Fibroblast of the conjunctiva (primary cell): ENCODE measurements at regions not wholly inside any gene's neighbourhood (a gene's known extent, or its start where the extent isn't known, plus 50 kb on each side); places are given as distances from the start of the nearest gene placed in this dataset.

Experiments
- DNase-seq: peaks from one replicate; pipeline ENCODE4 v3.0.0-alpha.2; 2010; ENCODE audit warnings: low read depth

GRCh38 chr16:6057821-6058220, 960.2 kb upstream of the EEF2KMT start:
- DNase-seq: no peak

- no peak for DNase-seq
Measured at GRCh38 chr16:6048017-6048416, 950.4 kb upstream of the EEF2KMT start.

GRCh38 chr16:6047325-6047724, 949.7 kb upstream of the EEF2KMT start:
- DNase-seq: no peak

DNA sequence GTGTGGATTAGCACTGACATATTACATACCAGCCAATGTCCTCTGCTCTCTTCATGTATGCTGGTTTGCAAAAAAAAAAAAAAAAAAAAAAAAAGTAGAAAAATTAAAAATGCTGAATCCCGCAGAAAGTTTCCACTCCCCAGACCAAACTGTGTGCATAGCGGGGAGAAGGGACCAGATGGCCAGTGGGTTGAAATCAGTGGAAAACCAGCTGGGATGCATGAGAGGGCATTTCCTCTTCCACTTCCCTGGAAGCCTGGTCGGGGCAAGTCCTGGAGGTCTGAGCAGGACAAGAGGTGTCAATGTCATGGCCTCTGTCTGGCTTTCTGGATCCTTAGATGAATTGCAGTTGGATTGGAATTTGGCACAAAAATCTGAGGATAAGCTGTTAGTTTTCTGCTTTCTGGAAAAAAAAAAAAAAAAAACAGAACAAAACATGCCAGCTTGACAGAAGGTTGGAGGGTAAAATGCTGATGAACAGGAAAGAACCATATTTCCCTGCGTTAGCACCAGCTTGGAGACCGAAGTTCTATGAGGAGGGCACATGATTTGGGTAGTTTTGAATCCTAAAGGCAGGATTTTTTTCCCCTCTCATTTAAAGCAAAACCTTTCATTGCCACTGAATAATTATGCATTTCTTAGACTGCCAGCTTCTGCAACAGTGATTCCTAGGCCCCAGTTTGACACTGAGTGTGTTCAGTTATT, 941.5 kb upstream of the EEF2KMT start:
- no peak for DNase-seq

GRCh38 chr16:6035161-6035560, 937.6 kb upstream of the EEF2KMT start:
- no peak for DNase-seq

DNA sequence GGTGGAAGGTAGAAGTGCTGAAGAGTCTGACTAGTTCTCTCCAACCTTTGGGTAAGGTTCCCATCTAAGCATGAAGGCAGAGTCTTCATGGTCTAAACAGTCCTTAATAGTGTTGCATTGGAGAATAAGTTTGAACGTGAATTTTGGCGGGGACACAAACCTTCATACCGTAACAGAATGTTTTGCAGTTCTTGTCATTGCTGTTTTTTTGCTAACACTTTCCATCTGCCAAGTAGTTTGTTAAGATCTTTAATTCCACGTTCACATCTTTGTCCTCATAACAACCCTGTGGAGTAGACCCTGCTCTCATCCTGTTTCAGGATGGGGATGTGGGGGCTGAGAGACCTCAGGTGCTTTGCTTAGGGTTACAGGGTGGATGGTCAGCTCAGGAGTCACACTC, 936.9 kb upstream of the EEF2KMT start:
- DNase-seq: no peak

DNA sequence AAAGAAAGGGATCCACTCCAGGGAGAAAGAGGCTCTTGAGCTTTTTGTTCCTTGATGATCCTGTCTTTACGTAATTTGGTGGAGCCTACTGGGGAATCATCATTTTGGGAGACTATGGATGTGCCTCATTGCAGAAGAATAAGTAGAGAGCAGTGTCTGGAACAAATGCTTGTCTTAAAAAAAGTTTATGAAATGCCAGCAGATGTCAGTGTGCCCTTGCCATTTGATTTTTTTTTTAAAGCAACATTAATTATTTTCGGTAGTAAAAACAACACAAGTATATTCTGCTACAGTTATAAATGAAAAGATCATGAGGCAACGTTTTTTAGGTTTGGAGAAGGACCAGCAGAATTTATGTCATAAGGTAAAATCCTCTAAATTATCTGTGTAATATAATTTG, 934.8 kb upstream of the EEF2KMT start:
- DNase-seq: no peak

GRCh38 chr16:6031567-6031966, 934.0 kb upstream of the EEF2KMT start:
- DNase-seq: no peak

- DNase-seq: no peak
Measured at GRCh38 chr16:6031102-6031501, 933.5 kb upstream of the EEF2KMT start.

GRCh38 chr16:6027733-6028132, 930.1 kb upstream of the EEF2KMT start:
- DNase-seq: no peak

- no peak for DNase-seq
Measured at GRCh38 chr16:6023449-6023848, 925.9 kb upstream of the EEF2KMT start.

DNA sequence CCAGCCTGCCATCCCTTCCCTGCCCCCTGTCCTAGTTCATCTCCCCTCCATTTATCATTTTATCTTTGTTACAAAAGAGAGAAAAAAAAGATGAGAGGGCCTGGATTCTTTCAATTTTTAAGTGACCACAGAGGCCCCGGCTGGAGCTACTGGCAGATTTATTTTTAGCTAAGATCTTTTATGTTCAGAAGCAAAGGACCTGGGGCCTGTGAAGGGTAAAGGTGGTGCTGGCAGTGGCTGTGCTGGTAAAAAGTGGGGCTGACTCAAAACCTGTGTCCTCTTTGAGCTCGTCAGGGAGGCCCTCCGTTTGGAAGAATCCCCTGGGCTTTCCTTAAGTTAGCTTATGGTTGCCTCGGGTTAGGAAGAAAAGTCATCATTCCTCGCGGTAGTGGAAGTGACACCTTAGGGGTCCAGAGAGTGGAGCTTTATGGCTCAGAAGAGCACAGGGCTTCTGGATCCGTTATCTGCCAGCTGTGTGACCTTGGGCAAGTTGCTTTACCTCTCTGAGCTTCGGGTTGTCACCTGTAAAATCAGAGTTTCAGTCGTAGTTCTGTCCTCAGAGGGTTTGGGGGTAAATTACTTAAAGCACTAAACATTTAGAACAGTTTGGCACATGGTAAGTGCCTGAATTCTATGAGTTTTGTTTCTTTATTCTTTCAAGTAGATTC, 923.8 kb upstream of the EEF2KMT start:
- no peak for DNase-seq

DNA sequence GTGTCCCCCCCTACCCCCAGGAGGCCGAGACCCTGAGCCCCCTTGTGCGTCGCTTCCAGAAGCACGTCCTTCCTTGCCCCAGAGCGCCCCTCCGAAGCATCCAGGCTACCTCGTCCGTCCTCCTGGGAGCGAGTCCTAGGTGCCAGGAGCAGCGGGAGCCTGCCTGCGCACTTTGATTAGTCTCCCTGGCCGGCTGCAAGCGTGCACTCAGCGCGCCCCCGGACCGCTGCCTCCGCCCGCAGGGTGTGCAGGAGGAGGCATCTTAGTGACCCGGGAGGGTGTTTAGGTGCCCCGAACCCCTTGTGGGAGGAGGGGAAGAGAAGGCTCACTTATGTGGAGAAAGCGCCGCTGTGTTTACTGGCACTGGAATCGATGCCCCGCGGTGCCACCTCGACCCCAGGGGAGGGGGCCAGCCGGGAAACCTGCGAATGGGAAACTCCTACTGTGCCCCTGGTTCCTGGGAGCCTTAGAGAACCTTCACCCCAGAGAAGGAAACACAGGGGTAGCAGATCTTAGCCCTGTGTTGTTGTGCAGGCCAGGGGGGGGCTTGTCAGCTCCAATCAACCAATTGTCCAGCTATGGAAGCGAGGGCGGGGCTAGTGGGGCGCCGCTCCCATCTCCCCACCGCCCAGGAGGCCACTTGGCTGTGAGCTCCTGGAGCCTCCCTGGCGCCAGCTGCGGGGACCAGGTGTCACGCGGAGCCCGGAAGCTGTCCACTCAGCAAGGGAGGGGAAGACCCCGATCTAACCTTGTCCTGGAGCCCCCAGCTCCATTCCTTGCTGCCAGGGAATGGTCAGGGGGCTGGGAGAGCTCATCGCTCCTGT, 922.8 kb upstream of the EEF2KMT start:
- DNase-seq: no peak

GRCh38 chr16:6019490-6019991, 921.9 kb upstream of the EEF2KMT start:
- DNase-seq: no peak

DNA sequence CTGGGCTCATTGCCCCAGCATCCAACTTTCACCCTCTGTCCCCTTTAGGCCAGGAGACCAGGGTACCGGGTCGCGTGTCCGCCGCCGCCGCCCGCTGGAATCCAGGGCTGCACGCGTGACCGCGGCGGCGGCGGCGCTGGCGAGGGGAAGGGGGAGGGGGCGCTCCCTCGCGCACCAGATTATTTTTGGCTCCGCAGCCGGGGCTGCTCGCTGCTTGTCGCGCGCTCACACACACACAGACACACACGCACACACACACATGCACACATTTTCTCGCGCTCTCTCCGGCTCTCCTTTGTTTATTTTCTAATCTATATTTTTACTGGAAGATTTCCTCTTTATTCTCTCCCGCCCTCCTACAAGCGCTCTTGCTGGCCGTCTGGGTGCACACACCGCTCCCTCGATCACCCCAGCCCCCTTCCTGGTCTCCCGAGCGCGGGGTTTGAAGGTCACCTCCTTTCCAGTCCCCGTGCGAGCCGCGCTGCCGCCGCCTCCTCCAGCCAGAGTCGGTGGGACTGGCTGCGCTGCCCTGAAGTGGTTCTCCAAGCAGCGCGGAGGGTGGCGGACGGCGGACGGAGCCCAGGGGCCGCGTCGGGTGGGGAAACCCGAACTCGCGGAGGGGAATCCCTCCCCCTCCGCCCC, 921.4 kb upstream of the EEF2KMT start:
- DNase-seq: no peak

GRCh38 chr16:6016530-6017184, 919.1 kb upstream of the EEF2KMT start:
- DNase-seq: no peak

GRCh38 chr16:6012716-6013115, 915.1 kb upstream of the EEF2KMT start:
- DNase-seq: no peak

DNA sequence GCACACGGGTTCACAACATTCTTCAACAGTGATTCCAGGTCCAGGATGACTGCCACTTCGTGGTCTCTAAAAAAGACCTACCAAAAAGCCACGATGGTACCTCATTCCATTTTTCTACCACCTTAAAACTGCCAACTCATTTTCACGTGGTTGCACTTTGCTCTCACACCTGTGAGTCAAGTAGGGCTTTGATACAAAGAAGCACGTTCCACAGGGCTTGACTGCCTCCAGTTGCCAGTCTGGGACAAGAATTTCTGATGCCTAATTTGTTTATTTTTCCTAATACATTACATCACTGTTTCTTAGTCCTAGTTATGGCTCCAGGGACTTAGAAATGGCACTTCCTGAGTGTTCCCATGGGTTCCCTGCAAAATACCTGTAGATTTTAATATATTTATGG, 911.6 kb upstream of the EEF2KMT start:
- DNase-seq: no peak

DNA sequence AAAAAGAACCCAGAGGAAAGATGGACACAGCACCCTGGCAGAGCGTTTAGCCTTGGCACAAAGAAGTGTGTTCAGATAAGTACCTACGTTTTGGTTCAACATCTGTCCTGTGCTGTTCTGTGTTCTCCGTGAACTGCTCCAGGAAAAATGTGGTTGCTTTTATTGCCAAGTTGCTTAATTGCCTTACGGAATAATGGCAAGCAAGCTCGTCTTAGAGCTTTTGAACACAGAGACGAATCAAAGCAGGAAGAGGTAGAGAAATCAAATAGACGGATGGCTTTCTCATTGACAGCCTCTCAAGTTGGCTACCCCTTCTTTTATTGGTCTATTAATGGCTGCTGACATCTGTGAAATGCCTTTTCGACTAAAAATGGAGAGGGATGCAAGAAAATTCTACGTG, 911.1 kb upstream of the EEF2KMT start:
- no peak for DNase-seq

DNA sequence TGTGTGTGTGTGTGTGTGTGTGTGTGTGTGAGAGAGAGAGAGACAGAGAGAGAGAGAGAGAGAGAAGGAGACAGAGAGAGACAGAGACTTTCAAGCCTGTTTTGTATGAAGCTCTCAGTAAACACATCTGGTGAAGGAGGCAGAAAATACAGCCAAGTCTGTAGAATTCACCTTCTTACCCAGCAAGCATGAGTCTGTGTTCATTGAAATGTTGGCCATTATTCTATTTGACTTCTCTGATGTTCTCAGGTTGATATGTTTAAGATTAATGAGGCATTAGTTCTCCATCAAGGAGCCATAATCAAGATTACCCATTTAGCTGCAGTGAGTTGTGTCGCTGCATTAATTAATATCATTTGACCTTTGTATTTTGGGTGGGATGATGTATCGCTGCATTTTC, 895.8 kb upstream of the EEF2KMT start:
- no peak for DNase-seq

- DNase-seq: no peak
Measured at GRCh38 chr16:5982979-5983378, 885.4 kb upstream of the EEF2KMT start.
